GM10248 (cell line): ENCODE measurements at regions not wholly inside any gene's neighbourhood (a gene's known extent, or its start where the extent isn't known, plus 50 kb on each side); places are given as distances from the start of the nearest gene placed in this dataset.
A peak's percentile ranks its signal among the peaks of the same experiment; 100 is the strongest.
"Not testable (repeated sequence)": the region's sequence is repeated elsewhere in the genome, so short reads cannot be mapped to it uniquely, and the experiment has no call there.

Experiments used
- CTCF ChIA-PET: fragments of 300-600 bp; sonication (Branson Sonifier 250); formaldehyde crosslinking; extraction: SDS; loops from one replicate; lab custom pipeline; 2021; ENCODE audit warnings: antibody characterized with exemption; lab: Yijun Ruan, JAX
- POLR2A ChIA-PET: fragments of 350-650 bp; sonication (Branson Sonifier 250); formaldehyde crosslinking; extraction: SDS; loops from one replicate; lab custom pipeline; 2020; ENCODE audit warnings: antibody characterized with exemption; lab: Yijun Ruan, JAX
- DNase-seq: peaks from one replicate; pipeline ENCODE4 v3.0.0; 2012; ENCODE audit errors: extremely low spot score
- CTCF ChIP-seq: IDR thresholded peaks from 2 replicates; pipeline ENCODE4 v1.5.1; 2012; ENCODE audit warnings: mild to moderate bottlenecking, low read depth; ENCODE audit errors: extremely low read depth, missing control alignments, control extremely low read depth

GRCh38 chr2:18950361-18950851 lies 361.0 kb upstream of the NT5C1B start:
- no peak for TF ChIP-seq CTCF
- no peak for DNase-seq
- CTCF ChIA-PET = interaction anchor here (0.8 to 1.4 kb wide), 3 partner anchors 12 to 16 kb away, joined by 3 to 4 read pairs (median 3); no protein-coding TSS in a partner anchor
- POLR2A ChIA-PET = no interaction called here

- no peak for TF ChIP-seq CTCF
- ChIA-PET CTCF (interaction anchor here (0.8 to 1.4 kb wide), 3 partner anchors 13 to 16 kb away, joined by 3 to 4 read pairs (median 3); no protein-coding TSS in a partner anchor), POLR2A (no interaction called here)
- DNase-seq = no peak
Observed at GRCh38 chr2:18949871-18950270, 360.5 kb upstream of the NT5C1B start.

DNA sequence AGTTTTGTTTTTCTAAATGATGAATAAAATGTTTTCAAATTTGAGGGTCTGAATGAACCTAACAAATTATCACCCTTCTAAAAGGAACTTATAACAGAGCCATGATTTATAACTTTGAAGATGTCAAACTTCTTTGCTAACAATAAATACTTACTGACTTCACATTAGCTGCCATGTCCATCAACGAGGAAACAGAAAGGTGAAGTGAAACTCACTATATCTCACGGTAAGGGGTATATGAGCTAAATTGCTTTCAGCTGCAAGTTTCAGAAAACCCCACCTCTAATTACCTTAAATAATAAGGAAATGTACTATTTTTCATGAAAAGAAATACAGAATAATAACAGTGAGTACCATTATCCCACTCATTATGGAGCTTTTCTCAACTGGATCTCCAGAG lies 350.8 kb upstream of the NT5C1B start:
- TF ChIP-seq CTCF = no peak
- ChIA-PET CTCF (interaction anchor here (4.0 kb wide), 1 partner anchor 8 kb away, joined by 21 read pairs; no protein-coding TSS in a partner anchor), POLR2A (no interaction called here)
- peak; percentile 22 for DNase-seq

DNA sequence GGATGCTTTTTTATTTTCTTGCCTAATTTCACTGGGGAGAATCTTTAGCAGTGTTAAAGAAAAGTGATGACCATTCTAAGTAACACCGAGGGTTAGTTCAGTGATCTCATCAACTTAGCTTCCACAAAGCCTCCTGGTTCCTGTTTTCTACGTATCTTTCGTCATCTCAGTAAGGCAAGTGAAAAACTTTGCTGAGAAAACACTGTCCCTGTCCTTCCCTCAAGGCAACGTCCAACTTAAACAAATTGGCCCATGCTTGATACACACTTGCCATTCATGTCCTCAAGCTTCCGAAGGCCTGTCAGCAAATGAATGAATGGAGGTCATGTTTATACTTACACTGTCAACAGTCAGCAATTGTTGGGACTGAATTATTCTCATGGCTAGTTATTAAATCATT lies 350.4 kb upstream of the NT5C1B start:
- DNase-seq, CTCF ChIA-PET, POLR2A ChIA-PET: not testable (repeated sequence)

DNA sequence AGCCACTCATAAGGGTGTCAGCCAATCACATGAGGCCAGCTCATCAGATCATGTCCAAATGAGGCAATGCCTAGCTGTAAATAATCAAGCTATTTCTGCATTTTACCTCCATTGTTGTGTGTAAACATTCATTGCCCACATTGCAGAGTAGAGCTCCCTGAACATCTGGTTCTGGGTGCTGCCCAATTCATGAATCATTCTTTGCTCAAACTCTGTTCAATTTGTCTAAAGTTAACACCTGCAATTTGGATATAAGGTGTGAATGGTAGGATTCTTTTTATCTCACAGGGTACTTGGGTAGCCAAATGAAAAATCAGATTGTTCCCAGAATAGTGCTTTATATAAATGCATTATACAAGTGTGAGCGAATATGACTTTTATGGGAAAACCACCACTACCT lies 345.5 kb upstream of the NT5C1B start:
- TF ChIP-seq CTCF = no peak
- ChIA-PET CTCF (no interaction called here), POLR2A (no interaction called here)
- no peak for DNase-seq

DNA sequence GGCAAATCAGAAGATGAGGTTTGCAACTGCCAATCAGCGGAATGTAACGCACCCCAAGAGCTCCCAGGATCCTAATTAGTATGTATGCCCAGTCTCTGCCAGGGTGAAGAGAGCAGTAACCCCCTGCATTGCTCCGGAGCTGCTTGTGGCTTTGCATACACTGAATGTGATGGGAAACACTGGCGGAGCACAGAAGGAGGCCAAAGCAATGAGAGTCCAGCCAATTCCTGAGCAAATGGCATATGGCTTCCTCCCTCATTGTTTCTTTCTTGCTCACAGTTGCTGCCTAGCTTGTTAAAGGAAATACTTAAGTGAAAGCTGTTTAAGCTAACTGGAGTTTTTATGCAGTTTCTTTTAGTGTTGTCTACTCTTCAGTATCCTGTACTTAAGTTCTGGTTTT lies 343.5 kb upstream of the NT5C1B start:
- TF ChIP-seq CTCF = no peak
- ChIA-PET CTCF (interaction anchor here (1.5 to 3.7 kb wide), 3 partner anchors 8 to 10 kb away, joined by 5 to 21 read pairs (median 5); no protein-coding TSS in a partner anchor), POLR2A (no interaction called here)
- DNase-seq = no peak

DNA sequence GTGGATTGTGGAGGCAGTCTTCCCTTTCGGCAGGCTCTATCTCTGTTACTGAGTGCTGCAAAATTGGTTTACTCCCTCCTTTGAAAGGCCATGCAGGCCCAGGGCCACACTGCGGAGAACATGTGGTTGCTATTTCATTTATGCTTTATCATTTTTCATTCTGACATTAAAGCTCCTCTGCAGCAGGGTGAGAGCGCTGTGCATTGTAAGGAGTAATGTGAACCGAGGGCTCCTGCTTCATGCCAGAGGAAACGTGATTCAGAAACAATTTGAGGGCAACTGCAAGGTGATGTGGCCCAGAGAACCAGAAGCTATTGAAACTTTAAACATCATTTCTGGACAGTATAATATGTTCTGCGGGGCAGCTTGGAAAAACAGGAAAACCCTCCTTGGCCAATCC lies 341.6 kb upstream of the NT5C1B start:
- TF ChIP-seq CTCF = no peak
- ChIA-PET CTCF (interaction anchor here (1.3 to 3.7 kb wide), 3 partner anchors 11 to 29 kb away, joined by 4 to 21 read pairs (median 14); no protein-coding TSS in a partner anchor), POLR2A (no interaction called here)
- no peak for DNase-seq
